Astrocyte of the cerebellum (primary cell): ENCODE measurements at regions not wholly inside any gene's neighbourhood (a gene's known extent, or its start where the extent isn't known, plus 50 kb on each side); places are given as distances from the start of the nearest gene placed in this dataset.
A peak's percentile ranks its signal among the peaks of the same experiment; 100 is the strongest.
"Not testable (repeated sequence)": the region's sequence is repeated elsewhere in the genome, so short reads cannot be mapped to it uniquely, and the experiment has no call there.

ENCODE experiments used
- DNase-seq: peaks from one replicate; pipeline ENCODE4 v3.0.0-alpha.2; 2011; ENCODE audit warnings: low read depth
- H3K4me3 ChIP-seq: 2 replicates; pipeline ENCODE4 v1.5.1; 2011; ENCODE audit warnings: mild to moderate bottlenecking, low read depth, low read length, moderate library complexity
- in situ Hi-C: cut with HindIII; loops from 2 replicates; pipeline ENCODE4 v1.10.0; 2017; ENCODE audit warnings: low sequenced_read_pairs
- TF ChIP-seq, protein P1 (sequence below): IDR thresholded peaks from 2 replicates; pipeline ENCODE4 v1.5.1; 2012; ENCODE audit warnings: low read length, low read depth, moderate library complexity, mild to moderate bottlenecking; ENCODE audit errors: missing control alignments

DNA sequence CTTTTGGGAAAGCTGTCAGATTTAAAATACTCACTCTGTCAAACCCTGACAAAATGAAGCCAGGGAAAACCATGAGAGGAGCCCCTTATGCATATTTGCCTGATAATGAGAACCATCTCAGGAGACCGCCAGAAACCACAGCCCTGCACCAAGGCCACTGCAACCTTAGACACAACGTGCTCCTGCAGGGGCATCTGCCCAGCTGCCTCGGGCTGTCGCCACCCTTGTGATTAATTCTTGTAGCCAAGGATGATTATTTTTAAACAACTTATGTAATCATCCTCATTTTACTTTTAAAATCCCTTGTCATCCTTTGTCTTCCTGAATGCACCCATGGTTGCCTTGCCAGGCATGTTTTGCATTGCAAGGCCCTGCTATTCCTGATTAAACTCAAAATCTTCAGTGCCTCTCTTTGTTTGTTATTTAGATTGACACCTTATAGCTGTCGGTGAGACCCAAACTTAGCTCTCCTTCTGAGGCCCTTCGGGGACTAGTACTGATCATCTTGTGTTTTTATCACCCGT lies 766.4 kb upstream of the TMEM132C start:
- TF ChIP-seq, protein P1, sequence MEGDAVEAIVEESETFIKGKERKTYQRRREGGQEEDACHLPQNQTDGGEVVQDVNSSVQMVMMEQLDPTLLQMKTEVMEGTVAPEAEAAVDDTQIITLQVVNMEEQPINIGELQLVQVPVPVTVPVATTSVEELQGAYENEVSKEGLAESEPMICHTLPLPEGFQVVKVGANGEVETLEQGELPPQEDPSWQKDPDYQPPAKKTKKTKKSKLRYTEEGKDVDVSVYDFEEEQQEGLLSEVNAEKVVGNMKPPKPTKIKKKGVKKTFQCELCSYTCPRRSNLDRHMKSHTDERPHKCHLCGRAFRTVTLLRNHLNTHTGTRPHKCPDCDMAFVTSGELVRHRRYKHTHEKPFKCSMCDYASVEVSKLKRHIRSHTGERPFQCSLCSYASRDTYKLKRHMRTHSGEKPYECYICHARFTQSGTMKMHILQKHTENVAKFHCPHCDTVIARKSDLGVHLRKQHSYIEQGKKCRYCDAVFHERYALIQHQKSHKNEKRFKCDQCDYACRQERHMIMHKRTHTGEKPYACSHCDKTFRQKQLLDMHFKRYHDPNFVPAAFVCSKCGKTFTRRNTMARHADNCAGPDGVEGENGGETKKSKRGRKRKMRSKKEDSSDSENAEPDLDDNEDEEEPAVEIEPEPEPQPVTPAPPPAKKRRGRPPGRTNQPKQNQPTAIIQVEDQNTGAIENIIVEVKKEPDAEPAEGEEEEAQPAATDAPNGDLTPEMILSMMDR: no peak
- H3K4me3 ChIP-seq: no peak overlapping the region
- in situ Hi-C loops: no loop called here
- no peak for DNase-seq

DNA sequence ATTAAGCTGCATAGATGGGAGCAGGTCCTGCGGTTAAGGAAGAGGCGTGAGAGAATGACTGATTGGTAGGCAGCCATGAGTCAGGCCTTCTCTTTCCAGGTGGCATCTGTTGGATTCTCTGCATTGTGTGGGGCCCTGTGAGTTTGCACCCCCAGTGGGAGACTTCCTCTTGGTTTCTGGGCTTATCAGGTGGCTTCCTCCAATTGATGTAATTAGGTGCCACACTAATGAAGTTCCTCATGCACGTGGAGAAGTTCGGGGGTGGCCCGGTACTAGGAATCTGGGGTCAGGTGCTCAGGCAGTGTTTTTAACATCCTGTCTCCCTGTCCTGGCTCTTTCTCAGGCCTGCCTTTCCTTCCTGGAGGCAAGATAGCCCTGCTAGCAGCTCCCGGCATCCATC lies 765.1 kb upstream of the TMEM132C start:
- no peak overlapping the region for H3K4me3 ChIP-seq
- DNase-seq: no peak
- in situ Hi-C loops: no loop called here
- TF ChIP-seq, protein P1: no peak

DNA sequence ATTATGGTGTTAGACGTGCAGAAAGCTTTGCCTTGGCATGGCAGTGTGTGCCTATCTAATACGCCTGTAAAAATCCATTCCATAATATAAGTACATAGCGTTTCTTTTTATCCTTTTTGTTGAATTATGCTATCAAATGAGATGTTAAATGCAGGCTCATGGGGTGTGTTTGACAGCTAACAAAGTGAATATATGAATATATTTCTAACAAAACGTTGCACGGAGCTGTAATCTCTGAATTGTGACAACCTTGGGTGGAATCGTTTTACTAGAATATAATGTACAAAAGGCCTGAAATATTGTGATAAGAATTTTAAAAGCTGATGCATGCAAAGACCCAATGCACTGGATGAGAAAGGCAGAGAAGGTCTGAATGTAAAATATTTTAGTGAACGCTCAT lies 763.7 kb upstream of the TMEM132C start:
- in situ Hi-C loops: no loop called here
- TF ChIP-seq, protein P1: no peak
- DNase-seq: no peak
- H3K4me3 ChIP-seq: no peak overlapping the region

DNA sequence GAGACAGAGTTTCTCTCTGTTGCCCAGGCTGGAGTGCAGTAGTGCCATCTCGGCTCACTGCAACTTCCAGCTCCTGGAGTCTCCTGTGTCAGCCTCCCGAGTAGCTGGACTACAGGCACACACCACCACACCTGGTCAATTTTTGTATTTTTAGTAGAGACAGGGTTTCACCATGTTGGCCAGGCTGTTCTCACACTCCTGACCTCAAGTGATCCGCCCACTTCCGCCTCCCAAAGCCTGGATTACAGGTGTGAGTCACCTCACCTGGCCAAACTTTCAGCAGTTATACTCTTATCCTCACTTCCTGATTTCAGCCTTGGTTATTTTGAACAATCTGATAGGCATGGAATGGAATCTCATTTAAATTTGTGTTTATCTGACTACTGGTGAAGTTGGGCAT lies 763.0 kb upstream of the TMEM132C start:
- in situ Hi-C loops, DNase-seq, H3K4me3 ChIP-seq: not testable (repeated sequence)

DNA sequence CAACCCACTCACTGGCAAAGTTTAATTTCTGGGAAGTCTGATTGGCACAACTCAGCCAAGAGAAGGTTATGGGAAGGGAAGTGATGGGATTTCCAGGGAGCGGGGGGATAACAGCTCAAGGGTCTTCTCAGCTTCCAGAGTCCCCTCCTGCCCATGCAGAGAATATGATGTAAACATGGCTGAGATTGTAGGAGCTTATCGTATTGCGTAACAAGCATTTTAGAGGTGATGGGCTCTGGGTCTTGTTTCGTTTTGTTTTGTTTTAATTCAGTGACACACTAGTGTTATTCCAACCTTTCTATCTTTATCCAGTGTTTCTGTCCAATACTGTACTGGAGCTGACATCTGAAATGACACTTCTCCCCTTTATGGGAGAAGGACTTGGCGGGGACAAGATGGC lies 762.1 kb upstream of the TMEM132C start:
- in situ Hi-C loops: no loop called here
- H3K4me3 ChIP-seq: no peak overlapping the region
- DNase-seq: no peak
- TF ChIP-seq, protein P1: no peak

DNA sequence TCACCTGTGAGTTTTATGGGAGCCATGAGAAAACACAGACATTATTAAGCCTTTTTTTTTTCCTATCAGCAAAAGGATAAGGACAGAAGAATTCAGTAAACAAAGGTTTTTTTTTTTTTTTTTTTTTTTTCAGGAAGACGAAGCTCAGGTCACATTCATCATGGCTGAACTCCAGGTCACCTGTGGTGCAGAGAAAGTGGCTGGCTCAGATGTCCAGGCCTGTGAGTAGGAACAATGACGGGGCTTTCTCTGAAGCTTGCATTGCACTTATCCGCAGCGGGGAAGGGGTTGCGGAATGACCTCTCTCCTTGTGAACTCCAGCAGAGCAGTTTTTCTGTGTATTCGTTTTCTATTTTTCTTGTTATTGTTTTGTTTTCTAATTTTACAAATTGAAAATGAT lies 759.6 kb upstream of the TMEM132C start:
- TF ChIP-seq, protein P1: no peak
- DNase-seq: no peak
- in situ Hi-C loops: no loop called here
- no peak overlapping the region for H3K4me3 ChIP-seq

DNA sequence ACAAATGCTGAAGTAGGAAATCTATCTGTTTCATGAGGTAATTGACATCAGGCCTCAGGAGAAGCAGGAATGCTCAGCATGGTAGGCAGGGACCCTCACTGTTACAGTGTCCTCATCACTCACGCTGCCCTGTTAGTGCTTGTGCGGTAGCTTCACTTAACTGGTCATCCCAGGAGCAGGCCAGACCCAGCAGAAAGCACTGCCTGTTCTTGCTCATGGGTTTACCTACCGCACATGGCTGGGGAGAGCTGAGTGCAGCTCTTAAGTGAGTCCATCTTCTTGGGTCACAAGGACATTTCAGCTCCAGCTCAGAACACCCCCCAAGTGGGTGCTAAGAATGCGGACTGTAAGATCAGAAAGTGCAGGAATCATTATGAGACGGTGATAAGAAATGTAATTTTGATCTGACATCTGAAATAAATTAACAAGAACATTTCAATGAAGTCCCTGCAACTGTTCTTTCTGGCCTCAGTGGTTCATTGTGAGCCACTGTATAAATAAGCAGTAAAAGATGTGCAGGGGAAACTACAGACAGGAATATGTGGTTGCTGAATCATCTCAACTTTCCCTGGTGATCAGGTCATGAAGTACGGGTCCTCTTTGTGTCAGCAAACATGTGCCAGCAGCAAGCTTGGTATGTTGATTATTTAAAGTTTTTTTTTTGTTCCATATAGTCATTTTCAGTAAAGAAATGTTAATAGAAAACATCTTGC lies 757.7 kb upstream of the TMEM132C start:
- DNase-seq: peak; percentile 44
- in situ Hi-C loops: no loop called here
- TF ChIP-seq, protein P1: no peak
- H3K4me3 ChIP-seq: no peak overlapping the region
